Cardiac muscle cell (in vitro differentiated cells and primary cell): ENCODE measurements at regions not wholly inside any gene's neighbourhood (a gene's known extent, or its start where the extent isn't known, plus 50 kb on each side); places are given as distances from the start of the nearest gene placed in this dataset.

Experiments
- DNase-seq, 2 donors: peaks; one replicate each; pipeline versions ENCODE4 v3.0.0 to v3.0.0-alpha.2; 2010 to 2017; ENCODE audit warnings: low read depth in 1 of 2, low spot score in 1 of 2
- H3K27ac ChIP-seq: fragments of 200-600 bp; sonication (generic); 2 replicates; pipeline ENCODE4 v1.5.1; 2016
- H3K27me3 ChIP-seq: fragments of 200-600 bp; sonication (generic); 2 replicates; pipeline ENCODE4 v1.6.0; 2016; ENCODE audit warnings: control low read depth
- H3K36me3 ChIP-seq: fragments of 200-600 bp; sonication (generic); 2 replicates; pipeline ENCODE4 v1.5.1; 2016; ENCODE audit warnings: control low read depth
- H3K4me1 ChIP-seq: fragments of 200-600 bp; sonication (generic); 2 replicates; pipeline ENCODE4 v1.8.1; 2017; ENCODE audit warnings: low read depth, mild to moderate bottlenecking, mixed run types
- H3K4me3 ChIP-seq: fragments of 200-600 bp; sonication (generic); 2 replicates; pipeline ENCODE4 v1.5.1; 2016; ENCODE audit warnings: mild to moderate bottlenecking
- H3K9me3 ChIP-seq: fragments of 200-600 bp; sonication (generic); 2 replicates; pipeline ENCODE4 v1.5.1; 2017; ENCODE audit warnings: low read depth, mild to moderate bottlenecking, control low read depth
- CTCF ChIP-seq: IDR thresholded peaks from 2 replicates; pipeline ENCODE4 v1.5.1; 2012; ENCODE audit warnings: low read depth, mild to moderate bottlenecking, low read length

- H3K4me3 ChIP-seq, result no peak overlapping the region
- DNase-seq, result peak in 1 of 2 donors; percentile 25
- no peaks in the 10 kb centered on the region for H3K27me3 ChIP-seq
- no peaks in the 10 kb centered on the region for H3K36me3 ChIP-seq
- no peak overlapping the region for H3K27ac ChIP-seq
- no peaks in the 10 kb centered on the region for H3K4me1 ChIP-seq
- H3K9me3 ChIP-seq, result no peaks in the 10 kb centered on the region
- no peak for TF ChIP-seq CTCF
These were observed 137.9 kb downstream of the FAM114A2 start for GRCh38 chr5:153900703-153901395.

GRCh38 chr5:153899746-153900145 is 139.0 kb downstream of the FAM114A2 start:
- Histone ChIP-seq H3K36me3 (no peaks in the 10 kb centered on the region), H3K27me3 (no peaks in the 10 kb centered on the region), H3K4me1 (no peaks in the 10 kb centered on the region), H3K4me3 (no peak overlapping the region), H3K27ac (no peak overlapping the region), H3K9me3 (no peaks in the 10 kb centered on the region)
- DNase-seq, result no peak
- TF ChIP-seq CTCF, result no peak

GRCh38 chr5:153896701-153897100 is 142.0 kb downstream of the FAM114A2 start:
- Histone ChIP-seq H3K9me3 (no peaks in the 10 kb centered on the region), H3K4me3 (no peak overlapping the region), H3K4me1 (no peaks in the 10 kb centered on the region), H3K27ac (no peak overlapping the region), H3K27me3 (no peaks in the 10 kb centered on the region), H3K36me3 (no peaks in the 10 kb centered on the region)
- TF ChIP-seq CTCF, result no peak
- DNase-seq, result peak in 1 of 2 donors; percentile 2

GRCh38 chr5:153896117-153896516 is 142.6 kb downstream of the FAM114A2 start:
- no peaks in the 10 kb centered on the region for H3K4me1 ChIP-seq
- no peaks in the 10 kb centered on the region for H3K27me3 ChIP-seq
- no peak overlapping the region for H3K27ac ChIP-seq
- no peak for DNase-seq
- H3K36me3 ChIP-seq, result no peaks in the 10 kb centered on the region
- no peak overlapping the region for H3K4me3 ChIP-seq
- H3K9me3 ChIP-seq, result no peaks in the 10 kb centered on the region
- no peak for TF ChIP-seq CTCF

- Histone ChIP-seq H3K4me3 (no peak overlapping the region), H3K4me1 (no peaks in the 10 kb centered on the region), H3K27me3 (no peaks in the 10 kb centered on the region), H3K36me3 (no peaks in the 10 kb centered on the region), H3K9me3 (no peaks in the 10 kb centered on the region), H3K27ac (no peak overlapping the region)
- no peak for TF ChIP-seq CTCF
- DNase-seq, result no peak
These were observed 143.4 kb downstream of the FAM114A2 start for GRCh38 chr5:153895266-153895665.
